ENCODE measurements at regions not wholly inside any gene's neighbourhood (a gene's known extent, or its start where the extent isn't known, plus 50 kb on each side); places are given as distances from the start of the nearest gene placed in this dataset.

DNA sequence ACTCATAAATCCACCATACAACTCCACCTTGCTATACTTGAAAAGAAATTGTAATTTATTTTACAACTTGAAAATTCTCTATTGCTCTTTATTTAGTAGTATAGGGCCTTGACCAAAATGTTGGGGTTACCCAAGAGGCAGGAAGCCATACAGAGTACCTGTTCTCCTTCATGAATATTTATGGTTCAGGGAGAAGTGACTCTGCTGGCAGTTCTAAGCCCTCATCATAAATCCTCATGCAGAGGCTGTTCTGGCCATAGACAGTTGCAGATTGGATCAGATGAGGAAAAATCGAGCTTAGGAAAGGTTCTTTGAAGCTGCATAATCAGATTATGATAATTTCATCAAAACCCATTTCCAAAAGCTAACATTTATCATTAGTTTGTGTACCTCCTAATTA is 449.4 kb upstream of the TENM4 start:
- TF ChIP-seq, protein P1, sequence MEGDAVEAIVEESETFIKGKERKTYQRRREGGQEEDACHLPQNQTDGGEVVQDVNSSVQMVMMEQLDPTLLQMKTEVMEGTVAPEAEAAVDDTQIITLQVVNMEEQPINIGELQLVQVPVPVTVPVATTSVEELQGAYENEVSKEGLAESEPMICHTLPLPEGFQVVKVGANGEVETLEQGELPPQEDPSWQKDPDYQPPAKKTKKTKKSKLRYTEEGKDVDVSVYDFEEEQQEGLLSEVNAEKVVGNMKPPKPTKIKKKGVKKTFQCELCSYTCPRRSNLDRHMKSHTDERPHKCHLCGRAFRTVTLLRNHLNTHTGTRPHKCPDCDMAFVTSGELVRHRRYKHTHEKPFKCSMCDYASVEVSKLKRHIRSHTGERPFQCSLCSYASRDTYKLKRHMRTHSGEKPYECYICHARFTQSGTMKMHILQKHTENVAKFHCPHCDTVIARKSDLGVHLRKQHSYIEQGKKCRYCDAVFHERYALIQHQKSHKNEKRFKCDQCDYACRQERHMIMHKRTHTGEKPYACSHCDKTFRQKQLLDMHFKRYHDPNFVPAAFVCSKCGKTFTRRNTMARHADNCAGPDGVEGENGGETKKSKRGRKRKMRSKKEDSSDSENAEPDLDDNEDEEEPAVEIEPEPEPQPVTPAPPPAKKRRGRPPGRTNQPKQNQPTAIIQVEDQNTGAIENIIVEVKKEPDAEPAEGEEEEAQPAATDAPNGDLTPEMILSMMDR (IDR thresholded peaks at IDR 0.05; ENCODE audit: low read length, missing control alignments), result no peak

DNA sequence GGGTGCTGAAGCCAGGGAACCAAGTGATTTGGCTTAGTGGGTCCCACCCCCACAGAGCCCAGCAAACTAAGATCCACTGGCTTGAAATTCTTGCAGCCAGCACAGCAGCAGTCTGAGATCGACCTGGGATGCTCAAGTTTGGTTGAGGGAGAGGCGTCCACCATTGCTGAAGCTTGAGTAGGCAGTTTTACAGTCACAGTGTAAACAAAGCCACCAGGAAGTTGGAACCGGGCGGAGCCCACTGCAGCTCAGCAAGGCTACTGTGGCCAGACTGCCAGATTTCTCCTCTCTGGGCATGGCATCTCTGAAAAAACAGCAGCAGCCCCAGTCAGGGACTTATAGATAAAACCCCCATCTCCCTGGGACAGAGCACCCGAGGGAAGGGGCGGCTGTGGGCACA is 424.1 kb upstream of the TENM4 start:
- no peak overlapping the region for H3K4me3 ChIP-seq (replicated peaks; ENCODE audit: low read depth, low read length)
- DNase-seq (ENCODE audit: low read depth), result no peak
- TF ChIP-seq, protein P1 (IDR thresholded peaks at IDR 0.05; ENCODE audit: low read length, missing control alignments), result no peak

More for the DNA sequence above, 449.4 kb upstream of the TENM4 start:
- H3K4me3 ChIP-seq (replicated peaks; ENCODE audit: low read depth, low read length), result no peak overlapping the region
- DNase-seq (ENCODE audit: low read depth), result no peak

DNA sequence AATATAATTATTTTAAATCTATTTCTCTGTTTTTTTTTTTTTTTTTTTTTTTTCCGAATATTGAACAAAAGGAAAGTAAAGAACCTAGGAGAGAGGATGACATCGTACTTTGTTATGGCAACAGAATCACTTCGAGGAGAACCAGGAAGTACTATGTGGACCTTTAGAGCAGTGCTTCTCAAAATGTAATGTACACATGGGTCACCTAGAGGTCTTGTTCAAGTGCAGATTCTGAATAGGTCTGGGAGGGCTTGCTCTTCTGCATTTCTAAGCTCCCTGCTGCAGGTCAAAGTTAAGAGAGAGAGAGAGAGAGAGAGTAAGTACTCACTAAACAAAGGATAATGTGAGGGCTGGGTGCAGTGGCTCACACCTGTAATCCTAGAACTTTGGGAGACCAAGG is 419.5 kb upstream of the TENM4 start:
- no peak overlapping the region for H3K4me3 ChIP-seq (replicated peaks; ENCODE audit: low read depth, low read length)
- DNase-seq (ENCODE audit: low read depth), result no peak
- TF ChIP-seq, protein P1 (IDR thresholded peaks at IDR 0.05; ENCODE audit: low read length, missing control alignments), result no peak

DNA sequence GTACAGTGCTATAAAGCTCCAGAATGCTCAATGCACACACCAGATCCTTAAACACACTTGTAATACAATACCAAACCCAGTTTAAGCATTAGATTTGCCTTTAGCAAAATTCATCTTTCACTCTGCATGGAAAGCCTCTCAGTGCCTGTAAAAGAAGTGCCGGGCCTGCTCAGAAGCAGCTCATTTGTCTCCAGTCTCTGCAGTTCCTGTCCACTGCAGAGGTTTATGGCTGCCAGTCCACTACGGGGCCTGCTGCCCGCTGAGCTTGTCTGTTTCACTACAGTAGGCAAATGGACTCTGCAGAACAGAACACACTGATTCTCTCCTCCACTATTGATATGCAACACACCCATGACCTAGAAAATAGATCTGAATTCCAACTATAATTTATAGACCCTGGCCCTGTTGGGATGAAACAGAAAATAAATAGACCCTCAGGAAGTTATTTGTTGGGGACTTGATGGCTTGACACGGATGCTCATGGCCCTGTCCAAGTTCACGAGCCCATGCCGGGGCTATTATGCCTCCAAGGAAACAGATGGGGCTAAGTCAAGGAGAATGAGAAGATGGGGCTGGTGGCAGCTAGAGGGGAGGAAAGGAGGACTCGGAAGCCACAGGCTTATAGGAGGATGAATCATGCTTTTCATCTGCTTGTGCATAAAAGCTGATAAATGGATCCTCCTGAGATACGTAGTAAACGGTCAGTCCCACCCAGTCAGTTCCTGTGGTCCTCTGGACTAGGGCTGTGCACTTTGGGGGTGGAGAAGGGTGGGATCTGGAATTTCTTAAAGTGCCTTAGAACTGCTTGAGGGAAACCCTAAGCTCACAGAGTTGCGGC is 416.8 kb upstream of the TENM4 start:
- no peak overlapping the region for H3K4me3 ChIP-seq (replicated peaks; ENCODE audit: low read depth, low read length)
- TF ChIP-seq, protein P1 (IDR thresholded peaks at IDR 0.05; ENCODE audit: low read length, missing control alignments), result no peak
- no peak for DNase-seq (ENCODE audit: low read depth)

DNA sequence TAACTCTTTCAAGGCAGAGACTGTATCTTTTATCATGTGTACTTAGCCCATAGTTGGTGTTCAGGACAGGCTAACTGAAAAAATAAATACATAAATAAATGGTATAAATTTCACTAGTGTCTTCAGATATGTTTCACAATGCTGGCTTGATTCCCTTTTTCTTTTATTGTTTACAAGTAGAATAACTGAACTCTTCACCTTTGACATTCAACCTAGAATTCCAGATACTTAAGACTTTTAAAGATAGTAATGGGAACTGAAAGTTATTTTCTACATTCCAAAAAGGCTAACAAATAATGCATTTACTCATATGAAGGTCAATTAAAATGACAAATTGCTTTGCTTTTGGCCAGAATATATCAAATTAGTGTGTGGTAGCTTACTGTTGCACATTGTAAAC is 411.3 kb upstream of the TENM4 start:
- H3K4me3 ChIP-seq (replicated peaks; ENCODE audit: low read depth, low read length), result no peak overlapping the region
- TF ChIP-seq, protein P1 (IDR thresholded peaks at IDR 0.05; ENCODE audit: low read length, missing control alignments), result no peak
- no peak for DNase-seq (ENCODE audit: low read depth)

DNA sequence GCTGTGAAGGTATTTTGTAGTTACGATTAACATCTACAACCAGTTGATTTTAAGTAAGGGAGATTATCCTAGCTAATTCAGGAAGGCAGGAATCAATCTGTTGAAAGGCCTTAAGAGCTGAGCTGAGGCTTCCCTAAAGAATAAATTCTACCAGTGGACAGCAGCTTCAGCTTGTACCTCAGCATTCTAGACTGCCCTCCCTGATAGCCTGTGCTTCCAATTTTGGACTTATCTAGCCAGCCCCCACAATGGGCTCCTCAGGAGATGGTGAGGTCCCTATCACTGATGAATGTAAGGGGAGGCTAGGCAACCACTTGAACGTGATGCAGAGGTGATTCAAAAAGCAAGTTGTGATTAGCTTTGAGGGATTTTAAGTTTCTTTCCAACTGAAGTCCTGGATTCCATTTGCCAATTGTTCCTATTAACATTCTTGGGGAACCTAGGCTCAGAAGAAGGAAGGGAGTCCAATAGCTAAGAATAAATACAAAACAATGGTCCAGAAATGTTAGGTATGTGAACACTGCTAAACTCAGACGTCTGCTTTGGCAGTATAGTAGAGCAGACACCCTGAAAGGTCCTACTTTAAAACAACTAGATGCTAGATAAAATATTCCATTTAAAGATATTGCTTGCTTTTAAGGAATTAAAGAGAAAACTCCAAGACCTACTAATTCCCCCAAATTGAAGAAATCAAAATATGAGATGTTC is 404.3 kb upstream of the TENM4 start:
- no peak for DNase-seq (ENCODE audit: low read depth)
- TF ChIP-seq, protein P1 (IDR thresholded peaks at IDR 0.05; ENCODE audit: low read length, missing control alignments), result no peak
- no peak overlapping the region for H3K4me3 ChIP-seq (replicated peaks; ENCODE audit: low read depth, low read length)
